HS-27A (cell line): ENCODE measurements at regions not wholly inside any gene's neighbourhood (a gene's known extent, or its start where the extent isn't known, plus 50 kb on each side); places are given as distances from the start of the nearest gene placed in this dataset.
A peak's percentile ranks its signal among the peaks of the same experiment; 100 is the strongest.
"Not testable (repeated sequence)": the region's sequence is repeated elsewhere in the genome, so short reads cannot be mapped to it uniquely, and the experiment has no call there.

Source experiments
- DNase-seq: peaks from one replicate; pipeline ENCODE4 v3.0.0-alpha.2; 2012; ENCODE audit warnings: low read depth, missing footprints

DNA sequence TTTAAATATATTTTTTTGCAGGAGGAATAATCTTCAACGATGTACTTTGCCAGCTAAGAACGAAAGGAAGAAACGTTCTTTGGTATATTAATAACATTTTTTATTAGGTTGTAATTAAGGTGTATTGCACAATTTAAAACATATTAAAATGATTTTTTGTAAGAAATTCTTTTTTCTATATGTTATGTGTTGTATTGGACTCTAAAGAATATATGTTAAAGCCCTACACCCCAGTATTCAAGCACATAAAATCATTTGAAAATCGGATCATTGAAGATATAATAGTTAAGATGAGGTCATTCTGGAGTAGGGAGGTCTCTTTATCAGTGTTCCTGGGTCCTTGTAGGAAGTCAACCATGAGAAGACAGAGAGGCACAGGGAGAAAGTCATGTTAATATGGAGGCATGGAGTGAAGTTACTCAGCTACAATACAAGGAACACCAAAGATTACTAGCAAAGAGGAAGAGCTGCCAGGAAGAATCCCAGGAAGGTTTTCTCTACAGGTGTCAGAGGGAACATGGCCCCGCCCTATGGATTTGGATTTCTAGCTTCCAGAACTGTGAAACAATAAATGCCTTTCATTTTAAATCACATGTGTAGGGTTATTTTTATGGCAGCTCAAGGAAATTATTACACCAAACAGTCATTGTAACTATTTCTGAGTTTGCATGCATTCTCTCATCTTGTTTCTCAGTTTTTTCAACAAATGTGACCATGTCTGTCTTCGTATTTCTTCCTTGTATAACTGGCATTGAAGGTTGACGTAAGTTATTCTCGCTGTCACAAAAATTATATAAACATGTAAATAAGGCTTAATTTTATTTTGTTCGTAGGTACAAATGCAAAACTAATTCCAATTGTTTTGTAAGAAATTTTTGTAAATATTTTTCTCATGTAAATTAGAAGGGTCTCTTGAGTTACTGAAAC is 75.4 kb upstream of the VPREB1 start:
- no peak for DNase-seq

DNA sequence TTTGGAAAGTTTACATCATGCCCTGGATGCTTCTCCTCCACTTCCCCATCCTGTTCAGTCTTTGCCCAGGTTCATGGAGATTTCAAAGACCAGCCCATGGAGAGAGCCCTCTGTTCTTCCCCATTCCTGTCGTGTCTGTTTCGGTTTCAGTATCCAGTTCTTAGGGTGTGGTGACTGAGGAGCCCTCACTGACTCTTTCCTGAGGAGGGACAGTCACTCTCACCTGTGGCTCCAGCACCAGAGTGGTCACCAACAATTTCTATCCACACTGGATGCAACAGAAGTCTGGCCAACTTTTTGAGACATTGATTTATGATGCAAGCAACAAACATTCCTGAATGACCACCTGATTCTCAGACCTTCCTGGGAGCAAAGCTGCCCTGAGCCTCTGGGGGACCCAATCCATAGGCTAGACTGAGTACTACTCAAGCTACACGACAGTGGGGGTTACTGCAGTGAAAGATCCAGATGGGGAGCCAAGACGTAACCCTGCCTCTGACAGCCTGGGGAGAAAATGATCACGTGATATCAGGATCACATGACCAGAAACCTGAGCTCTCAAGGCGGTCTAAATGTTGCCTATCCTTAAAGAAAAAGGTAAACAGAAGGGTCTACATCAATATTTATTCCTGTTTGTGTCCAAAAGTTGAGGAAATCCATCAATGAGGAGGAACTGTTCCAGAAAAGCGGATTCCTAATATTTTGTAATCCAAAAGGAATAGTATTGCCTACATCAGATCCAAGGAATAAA is 76.2 kb upstream of the VPREB1 start:
- DNase-seq: peak; percentile 52

DNA sequence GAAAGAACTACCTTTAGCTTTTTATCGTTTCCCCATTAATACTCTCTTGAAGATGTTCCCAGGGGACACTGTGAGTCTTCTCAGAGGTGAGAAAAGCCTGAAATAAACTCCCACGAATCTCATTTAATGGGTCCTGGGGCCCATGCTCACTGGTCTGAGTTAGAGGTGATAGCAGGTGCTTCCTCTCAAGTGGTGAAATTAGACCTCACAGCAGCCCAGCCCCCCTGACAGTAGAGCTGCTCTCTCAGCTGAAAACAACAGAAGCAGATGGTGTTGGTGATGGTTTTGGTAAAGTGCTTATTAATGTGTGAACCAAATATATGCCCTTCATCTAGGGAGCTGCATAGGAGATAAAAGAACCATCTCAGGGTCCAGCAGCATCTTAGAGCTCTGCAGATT is 76.8 kb upstream of the VPREB1 start:
- no peak for DNase-seq

DNA sequence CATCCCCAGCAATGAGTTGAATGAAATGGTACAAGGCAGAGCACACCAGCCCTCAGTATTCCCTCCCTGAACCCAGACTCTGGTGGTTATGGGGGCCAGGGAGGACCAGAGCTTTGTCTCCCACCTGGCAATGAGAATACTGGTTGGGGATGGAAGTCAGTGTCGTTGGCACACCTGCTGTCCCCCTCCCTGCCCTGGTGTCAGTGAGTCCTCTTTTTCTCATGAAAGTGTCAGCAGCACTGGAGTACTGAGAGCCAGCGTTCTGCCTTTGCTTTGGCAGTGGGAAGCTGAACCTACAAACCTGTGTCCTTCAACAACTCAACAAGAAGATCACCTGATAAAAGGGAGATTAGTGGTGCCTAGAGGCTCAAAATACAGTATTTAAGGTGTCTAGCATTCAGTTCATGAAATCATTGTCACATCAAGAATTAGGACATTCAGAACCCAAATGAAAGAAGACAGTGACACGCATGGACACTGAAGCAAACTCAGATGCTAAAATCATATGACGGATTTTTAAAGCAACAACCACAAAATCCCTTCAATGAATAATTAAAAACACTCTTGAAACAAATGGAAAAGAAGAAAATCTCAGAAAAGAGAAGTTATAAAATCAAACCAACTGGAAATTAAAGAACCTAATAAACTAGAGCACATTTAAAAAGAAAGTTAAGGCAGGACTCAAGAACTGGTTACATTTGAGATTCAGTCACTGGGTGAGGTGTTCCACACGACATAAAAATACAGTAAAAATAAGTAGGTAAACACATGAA is 77.5 kb upstream of the VPREB1 start:
- no peak for DNase-seq

DNA sequence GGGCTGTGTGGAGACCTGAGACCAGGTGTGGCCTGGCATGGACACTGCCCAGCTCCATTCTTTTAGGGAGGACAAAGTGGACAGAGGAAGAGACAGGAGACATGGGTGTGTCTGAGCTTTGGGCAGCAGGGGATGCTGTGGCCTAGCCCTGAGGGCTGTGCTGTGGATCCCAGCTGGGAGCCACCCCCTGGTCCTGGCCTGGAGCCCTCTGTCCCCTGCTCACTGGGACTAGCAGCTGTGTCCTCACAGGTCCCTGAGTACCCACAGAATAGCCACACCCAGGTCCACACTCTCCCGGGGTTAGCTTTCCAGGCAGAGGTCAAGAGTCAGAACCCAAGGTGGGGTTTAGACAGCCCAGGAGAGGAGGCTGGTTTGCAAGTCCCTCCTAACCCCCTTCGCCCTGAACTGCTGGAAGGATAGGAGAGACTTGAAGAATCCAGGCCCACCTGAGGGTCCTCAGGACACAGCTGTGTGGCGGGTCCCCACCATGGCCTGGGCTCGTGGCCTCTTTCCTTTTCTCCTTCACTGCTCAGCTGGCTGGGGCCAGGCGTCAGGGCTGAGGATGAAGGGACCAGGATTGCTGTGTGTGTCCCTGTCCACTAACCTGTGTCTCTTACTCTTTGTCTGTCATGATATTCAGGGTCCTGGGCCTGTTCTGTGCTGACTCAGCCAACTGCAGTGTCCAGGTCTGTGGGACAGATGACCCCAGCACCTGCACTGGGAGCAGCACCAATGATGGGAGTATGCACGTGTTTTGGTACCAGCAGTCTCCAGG is 78.5 kb upstream of the VPREB1 start:
- no peak for DNase-seq

DNA sequence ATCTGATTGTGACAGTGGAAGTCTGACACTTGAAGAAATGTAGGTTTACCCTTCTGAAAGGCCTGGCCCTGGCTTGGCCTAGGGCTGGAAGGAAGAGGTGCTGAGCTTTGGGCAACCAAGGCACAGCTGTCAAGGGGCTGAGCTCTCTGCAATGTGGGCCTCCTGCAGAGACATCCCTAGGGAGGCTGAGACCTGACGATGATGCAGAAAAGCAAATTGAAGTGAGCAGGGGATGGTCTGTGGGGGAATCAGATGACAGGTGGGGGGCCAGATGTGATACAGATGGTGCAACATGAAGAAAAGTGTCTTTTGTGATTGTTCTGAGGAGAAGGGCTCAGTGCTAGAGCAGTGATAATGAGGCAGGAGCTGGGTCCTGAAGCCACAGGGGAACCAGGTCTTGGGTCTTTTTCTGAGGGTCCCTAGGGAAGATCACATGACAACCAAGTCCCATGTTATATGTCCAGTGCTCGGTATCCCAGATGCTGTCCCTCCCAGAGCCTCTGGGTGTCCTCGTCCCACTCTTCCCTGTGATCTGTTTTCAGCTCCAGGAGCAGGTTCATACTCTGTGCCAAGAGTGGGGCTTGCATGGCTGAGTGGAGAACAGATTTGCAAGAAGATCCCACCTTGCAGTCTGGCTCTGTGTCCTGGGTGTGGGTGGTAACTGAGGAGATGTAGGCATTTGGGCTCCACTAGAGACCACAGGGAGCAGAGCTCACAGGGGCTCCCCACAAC is 79.9 kb upstream of the VPREB1 start:
- DNase-seq: no peak

DNA sequence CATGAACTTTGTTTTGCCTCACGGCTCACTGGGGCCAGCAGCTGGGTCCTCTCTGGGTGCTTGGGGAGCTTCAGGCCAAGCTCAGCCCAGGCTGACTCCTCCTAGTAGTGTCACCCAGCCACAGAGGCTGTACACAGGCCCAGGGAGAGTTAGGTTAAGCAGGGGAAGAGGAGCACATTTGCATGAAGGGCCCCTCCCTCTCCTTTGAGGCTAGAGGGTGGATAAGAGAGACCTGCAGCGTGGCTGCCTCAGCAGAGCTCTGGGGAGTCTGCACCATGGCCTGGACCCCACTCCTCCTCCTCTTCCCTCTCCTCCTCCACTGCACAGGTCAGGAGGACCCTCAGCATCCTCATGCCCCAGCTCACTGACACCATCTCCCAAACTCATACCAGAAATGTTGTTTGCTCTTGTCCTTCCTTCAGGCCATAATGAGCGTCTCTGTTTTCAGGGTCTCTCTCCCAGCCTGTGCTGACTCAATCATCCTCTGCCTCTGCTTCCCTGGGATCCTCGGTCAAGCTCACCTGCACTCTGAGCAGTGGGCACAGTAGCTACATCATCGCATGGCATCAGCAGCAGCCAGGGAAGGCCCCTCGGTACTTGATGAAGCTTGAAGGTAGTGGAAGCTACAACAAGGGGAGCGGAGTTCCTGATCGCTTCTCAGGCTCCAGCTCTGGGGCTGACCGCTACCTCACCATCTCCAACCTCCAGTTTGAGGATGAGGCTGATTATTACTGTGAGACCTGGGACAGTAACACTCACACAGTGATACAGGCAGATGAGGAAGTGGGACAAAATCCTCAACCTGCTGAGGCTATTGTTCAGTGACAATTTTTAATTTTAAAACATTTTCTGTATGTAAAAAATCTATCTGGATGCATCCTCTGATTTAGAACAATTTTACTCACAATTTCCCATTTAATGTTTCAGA is 82.4 kb upstream of the VPREB1 start:
- no peak for DNase-seq

DNA sequence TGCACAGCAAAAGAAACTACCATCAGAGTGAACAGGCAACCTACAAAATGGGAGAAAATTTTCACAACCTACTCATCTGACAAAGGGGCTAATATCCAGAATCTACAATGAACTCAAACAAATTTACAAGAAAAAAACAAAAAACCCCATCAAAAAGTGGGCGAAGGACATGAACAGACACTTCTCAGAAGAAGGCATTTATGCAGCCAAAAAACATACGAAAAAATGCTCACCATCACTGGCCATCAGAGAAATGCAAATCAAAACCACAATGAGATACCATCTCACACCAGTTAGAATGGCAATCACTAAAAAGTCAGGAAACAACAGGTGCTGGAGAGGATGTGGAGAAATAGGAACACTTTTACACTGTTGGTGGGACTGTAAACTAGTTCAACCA is 83.8 kb upstream of the VPREB1 start:
- DNase-seq: not testable (repeated sequence)

DNA sequence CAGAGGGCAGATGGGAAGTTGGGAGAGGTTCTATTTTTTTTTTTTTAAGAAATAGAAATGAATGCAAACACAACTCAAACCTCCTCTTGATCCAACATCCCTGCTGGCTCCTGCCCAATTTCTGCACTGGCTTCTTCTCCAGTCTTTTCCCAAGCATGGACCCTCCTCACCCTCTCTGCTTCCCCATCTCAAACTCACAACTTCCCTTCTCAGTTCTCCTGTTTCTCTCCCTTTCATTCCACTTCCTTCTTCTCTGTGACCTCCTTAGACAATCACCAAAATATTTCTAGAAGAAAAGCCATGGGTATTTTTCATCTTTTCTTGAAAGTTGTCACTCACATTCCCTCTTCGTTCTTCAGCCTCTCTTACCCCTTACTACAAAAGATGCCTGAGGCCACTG is 85.2 kb upstream of the VPREB1 start:
- no peak for DNase-seq

DNA sequence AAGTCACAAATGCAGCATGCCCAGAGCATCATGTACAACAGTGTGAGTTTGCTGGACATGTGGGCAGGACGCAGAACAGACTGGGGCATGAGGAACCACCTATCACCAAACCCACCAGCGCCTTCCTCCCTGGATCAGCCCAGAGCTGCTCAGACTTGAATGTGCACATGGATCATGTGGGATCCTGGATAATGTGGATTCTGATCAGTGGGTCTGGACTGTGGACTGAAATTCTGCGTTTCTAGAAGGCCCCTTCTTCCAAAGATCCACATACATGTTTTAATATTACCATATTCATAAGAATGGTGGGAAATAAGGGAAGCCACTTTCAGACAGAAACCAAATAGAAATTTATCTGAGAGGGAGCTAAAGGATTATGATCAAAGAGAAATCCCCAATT is 85.6 kb upstream of the VPREB1 start:
- DNase-seq: no peak

DNA sequence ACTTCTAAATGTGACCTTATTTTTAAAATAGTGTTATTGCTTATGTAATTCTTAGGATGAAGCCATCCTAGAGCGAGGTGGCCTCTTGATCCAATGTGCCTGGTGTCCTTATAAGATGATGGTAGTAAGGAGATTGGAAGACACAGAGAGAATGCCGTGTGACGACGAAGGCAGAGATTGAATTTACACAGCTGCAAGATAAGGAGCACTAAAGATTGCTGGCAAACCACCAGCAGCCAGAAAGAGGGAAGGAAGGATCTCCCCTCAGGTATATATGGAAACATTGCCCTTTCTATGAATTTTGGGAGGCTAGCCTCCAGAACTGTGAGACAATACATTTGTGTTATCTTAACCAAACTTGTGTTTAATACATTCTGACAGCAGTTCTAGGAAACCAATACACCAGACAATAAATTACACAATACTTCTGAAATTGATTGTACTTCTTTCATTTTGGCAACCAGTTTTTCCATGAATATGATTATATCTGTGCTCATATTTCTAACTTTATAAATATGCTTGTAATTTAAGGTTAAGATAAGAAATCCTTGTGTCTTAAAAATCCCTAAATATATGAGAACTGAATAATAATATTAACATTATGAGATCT is 86.3 kb upstream of the VPREB1 start:
- DNase-seq: no peak

DNA sequence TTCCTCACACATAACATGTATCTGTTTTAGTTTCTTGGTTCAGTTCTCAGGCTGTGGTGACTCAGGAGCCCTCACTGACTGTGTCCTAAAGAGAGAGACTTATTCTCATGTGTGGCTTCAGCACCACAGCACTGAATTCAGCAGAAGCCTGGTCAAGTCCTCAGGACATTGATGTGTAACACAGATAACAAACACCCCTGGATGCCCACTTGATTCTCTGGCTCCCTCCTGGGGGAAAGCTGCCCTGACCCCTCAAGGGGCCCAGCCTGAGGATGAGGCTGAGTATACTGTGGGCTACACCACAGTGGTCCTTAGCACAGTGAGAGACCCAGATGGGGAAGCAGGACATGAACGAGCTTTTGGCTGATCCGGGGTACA is 87.2 kb upstream of the VPREB1 start:
- DNase-seq: no peak

DNA sequence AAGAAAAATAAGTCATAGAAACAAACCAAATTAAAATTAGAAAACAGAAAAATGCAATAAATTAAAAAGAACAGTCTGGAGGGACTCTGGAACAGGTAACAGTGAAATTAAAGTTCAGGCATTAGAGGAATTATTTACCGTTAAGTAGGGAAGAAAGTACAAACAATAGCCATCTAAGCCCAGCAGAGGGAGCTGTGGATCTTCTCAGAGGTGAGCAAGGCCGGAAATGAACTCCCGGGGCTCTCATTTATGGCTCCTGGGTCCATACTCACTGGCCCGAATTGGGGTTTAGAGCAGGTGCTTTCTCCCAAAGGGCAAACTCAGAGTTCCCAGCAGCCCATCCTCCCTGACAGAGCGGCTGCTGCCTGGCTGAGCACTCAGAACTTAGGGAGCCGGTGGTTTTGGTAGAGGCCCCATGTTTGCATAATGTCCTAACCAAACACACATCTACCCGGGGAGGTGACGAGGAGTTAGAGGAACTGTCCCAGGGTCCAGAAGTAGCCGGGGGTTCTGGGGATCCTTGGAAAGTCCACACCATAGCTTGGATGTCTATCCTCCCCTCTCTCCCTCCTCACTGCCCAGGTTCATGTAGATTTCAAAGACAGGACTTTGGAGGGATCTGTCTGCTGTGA is 87.8 kb upstream of the VPREB1 start:
- DNase-seq: peak; percentile 29

DNA sequence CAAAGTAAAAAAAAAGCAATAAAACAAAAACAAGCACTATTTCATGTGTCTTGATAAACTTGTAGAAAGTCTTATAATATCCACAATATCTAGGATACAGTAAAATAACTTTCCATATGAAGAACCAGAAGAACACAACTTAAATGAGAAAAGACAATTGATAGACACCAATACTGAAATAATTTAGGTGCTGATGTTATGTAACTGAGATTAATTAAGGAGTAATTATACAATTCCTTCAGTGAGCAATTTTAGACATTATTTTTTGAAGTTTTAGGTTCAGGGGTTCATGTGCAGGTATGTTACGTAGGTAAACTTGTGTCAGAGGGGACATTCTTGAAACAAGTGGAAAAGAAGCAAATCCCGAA is 88.3 kb upstream of the VPREB1 start:
- DNase-seq: no peak

DNA sequence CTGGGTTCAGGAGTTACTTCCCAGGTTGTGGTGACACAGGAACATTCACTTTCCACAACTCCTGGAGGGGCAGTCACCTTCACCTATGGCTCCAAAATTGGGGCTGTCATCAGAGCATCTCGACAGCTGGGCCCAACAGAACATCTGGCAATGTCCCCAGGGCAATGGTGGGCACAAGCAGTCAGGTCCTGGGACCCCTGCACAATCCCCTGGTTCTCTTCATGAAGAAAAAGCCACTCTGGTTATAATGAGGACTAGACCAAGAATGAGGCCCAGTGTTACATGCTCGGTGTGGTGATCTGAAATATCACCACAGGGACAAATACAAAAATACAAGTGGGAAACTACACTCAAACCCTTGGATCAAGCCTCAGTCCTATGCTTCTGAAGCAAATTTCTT is 89.0 kb upstream of the VPREB1 start:
- no peak for DNase-seq

DNA sequence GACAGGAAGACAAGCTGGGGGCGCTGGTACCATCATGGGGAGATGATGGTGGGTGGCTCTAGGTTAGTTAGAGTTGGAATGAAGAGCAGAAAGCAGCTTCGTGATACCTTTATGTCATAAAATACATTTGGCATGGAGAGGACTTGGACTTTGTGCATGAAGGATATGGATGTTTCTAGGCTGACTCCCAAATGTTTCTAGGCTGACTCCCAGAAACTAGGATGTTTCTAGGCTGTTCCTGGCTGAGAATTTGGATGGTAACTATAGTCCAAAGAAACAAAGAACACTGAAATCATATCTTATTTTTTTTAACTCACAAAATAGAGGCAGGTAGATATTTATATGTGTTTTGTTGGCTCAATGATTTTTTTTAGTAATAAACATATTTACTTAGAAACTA is 89.4 kb upstream of the VPREB1 start:
- DNase-seq: no peak

DNA sequence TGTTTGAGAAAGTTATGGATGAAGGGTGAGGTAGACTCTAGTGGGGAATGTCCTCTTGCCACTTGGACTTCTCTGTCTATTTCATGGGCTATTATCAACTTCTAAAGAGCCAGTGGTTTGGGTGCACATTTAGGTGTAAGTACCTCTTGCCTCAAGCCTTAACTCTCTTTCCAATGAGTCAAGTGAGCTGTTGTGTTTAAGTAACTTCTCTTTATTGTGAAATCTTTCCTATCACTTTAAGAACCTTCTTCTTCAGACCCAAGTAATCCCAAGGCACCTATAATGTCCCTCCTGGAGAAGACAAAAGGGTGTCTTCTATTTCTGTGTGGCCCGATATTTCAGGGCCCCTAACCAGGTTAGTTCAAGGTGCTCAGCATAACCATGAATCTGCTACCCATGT is 90.5 kb upstream of the VPREB1 start:
- DNase-seq: no peak

DNA sequence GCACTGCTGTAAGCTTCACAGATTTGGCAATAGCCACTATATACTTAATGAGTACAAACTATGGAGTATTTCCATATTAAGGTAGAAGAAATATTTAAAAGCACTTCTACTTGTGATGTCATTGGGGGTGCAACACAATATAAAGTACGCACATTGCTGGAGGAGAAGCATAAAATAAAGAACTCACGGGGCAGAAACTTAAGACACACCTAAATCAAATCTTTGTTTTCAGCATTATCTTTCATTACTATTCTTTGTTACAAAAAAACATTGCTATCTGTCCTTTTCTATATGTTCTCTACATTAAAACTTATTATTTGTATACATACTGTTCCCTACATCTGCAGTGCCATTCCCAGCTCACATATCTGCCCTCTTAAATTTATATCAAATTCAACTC is 93.3 kb upstream of the VPREB1 start:
- DNase-seq: no peak

DNA sequence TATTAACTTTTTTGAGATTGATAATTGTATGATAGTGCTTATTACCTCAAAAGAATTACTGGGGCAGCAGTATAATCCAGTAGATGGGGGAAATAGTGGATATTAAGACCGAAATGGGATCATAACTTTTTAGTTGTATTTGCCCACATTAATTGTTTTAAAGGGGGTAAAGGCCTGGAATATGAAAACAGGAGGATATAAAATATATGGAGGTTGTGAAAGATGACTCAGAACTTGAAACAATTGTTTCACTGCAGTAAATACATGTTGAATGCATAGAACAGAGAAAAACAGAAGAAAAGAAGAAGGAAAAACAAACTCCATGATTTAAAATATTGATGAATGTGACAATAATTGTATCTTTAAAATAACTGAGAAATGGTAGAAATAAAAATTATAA is 94.1 kb upstream of the VPREB1 start:
- no peak for DNase-seq
